H54 (cell line): ENCODE measurements at regions not wholly inside any gene's neighbourhood (a gene's known extent, or its start where the extent isn't known, plus 50 kb on each side); places are given as distances from the start of the nearest gene placed in this dataset.

Experiments
- DNase-seq: peaks from one replicate; pipeline ENCODE4 v3.0.0; 2011; ENCODE audit warnings: low spot score, mixed read lengths; ENCODE audit not compliant: insufficient read length
- FAIRE-seq: peaks from 3 replicates; lab custom pipeline; 2011; peaks lifted over from hg19 to GRCh38; lab: Jason Lieb, UNC
- POLR2A ChIP-seq: IDR thresholded peaks from 2 replicates; pipeline ENCODE4 v1.6.1; 2011; ENCODE audit warnings: low read depth, mild to moderate bottlenecking, low read length

GRCh38 chr18:78363556-78364387 is 615.8 kb upstream of the SALL3 start:
- TF ChIP-seq POLR2A, result no peak
- no peak for DNase-seq
- no peak for FAIRE-seq

DNA sequence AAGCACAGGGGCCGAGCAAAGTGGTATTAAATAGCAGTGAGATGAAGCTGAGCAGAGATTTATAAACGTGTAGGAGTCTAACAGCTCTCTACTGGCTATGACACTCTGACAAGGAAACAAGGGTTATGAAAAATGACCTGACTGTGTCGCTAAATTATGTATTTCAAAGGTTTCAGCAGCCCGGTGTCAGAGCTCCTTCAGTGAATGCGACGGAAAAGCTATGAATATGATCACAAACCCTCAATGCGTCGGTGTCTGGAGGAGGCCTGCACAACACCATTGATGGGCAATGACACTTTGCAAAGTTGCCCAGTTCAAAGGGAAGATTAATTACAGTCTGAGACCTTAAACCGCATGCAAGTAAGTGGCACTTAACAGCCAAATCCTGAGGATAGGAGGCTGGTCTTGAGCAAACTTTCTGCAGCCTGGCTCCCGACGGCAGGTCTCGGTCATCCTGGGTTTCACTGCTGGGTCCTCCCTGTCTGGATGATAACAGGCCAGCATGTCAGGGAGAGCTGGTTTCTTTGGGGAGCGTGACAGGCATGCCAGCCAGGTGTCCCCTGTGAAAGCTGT is 615.1 kb upstream of the SALL3 start:
- DNase-seq (no peak), FAIRE-seq (no peak)
- TF ChIP-seq POLR2A, result no peak

DNA sequence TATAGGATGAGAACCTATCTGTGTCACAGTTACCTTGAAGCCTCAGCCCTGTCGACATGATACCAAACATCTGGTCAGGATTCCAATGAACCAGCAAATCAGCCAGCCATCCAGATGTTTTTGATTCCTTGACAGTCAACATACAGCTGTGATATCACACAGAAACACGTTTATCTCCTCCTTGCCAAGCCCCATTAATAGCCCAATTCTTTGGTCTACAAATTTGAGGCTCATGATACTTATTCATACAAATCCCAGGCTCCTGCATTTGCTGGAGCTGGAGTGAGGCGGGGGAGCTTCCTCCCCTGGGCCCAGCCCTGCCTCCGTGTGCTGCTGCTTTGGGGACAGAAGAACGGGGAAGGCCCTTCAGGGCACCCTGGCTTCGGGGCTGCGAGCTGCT is 611.6 kb upstream of the SALL3 start:
- no peak for DNase-seq
- no peak for FAIRE-seq
- TF ChIP-seq POLR2A, result no peak

- FAIRE-seq, result no peak
- DNase-seq, result no peak
- TF ChIP-seq POLR2A, result no peak
Measured at GRCh38 chr18:78368726-78369125, 610.9 kb upstream of the SALL3 start.

DNA sequence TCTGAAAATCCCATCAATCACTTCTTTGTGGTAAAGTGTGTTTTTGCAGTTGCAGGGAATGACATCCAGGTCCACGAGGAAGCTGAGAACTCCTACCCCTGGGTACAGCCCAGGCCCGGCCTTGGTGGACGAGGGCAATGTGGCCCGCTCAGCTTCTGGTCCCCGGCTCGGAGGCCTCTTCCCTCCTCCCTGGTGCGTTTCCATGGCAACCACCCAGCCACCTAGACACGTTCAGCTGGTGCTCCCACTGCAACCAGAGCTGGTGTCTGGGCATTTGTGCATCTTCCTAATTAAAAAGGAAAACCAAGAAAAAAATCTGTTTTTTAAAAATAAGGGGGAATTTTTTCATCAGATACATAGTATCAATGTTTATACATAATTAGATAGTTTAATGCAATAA is 603.6 kb upstream of the SALL3 start:
- TF ChIP-seq POLR2A, result no peak
- FAIRE-seq, result no peak
- DNase-seq, result no peak

DNA sequence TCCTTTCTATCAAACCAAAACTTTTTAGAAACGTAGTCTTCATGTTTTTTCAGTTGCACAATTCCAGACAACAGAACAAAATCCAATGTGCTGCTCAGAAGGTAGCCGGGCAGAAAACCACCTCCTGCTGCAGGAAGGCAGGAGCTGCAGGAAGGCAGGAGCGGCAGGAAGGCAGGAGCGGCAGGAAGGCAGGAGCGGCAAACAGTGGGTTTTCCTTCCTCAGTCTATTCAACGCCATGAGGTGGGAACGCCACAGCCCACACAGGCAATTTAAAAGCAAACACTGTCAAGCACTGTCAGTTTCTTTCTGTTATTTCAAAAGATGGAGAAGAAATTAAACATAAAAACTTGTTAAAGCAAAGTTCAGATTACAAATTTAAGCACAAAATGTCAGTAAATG is 601.2 kb upstream of the SALL3 start:
- no peak for FAIRE-seq

DNA sequence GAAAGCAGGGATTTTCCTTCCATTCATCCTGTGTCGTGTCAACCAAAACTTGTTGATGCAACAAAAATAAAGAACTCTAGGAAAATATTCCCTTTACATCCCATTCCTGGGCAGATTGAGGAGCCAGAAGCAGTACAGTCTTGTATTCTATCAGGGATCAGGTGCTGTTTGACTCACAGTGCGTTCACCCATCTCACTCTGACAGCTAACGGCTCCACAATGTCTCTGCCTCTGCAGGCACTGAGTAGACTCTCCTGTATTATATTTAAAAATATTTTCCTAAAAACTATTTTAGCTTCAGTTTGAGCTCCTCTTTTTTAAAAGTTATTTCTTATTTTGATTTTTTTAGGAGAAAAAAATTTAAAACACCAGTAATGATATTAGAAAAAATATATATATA is 600.6 kb upstream of the SALL3 start:
- no peak for FAIRE-seq
- no peak for TF ChIP-seq POLR2A

More for the DNA sequence above, 601.2 kb upstream of the SALL3 start:
- no peak for DNase-seq
- TF ChIP-seq POLR2A, result no peak

GRCh38 chr18:78390348-78390951 is 589.2 kb upstream of the SALL3 start:
- no peak for TF ChIP-seq POLR2A
- no peak for FAIRE-seq
- no peak for DNase-seq

More for the DNA sequence above, 600.6 kb upstream of the SALL3 start:
- no peak for DNase-seq

GRCh38 chr18:78390952-78391348 is 588.7 kb upstream of the SALL3 start:
- FAIRE-seq (no peak), DNase-seq (no peak)
- no peak for TF ChIP-seq POLR2A

- FAIRE-seq (no peak), DNase-seq (no peak)
- TF ChIP-seq POLR2A, result no peak
Measured at GRCh38 chr18:78393086-78393862, 586.3 kb upstream of the SALL3 start.

- no peak for TF ChIP-seq POLR2A
- FAIRE-seq (no peak), DNase-seq (no peak)
Measured at GRCh38 chr18:78396077-78396476, 583.5 kb upstream of the SALL3 start.

DNA sequence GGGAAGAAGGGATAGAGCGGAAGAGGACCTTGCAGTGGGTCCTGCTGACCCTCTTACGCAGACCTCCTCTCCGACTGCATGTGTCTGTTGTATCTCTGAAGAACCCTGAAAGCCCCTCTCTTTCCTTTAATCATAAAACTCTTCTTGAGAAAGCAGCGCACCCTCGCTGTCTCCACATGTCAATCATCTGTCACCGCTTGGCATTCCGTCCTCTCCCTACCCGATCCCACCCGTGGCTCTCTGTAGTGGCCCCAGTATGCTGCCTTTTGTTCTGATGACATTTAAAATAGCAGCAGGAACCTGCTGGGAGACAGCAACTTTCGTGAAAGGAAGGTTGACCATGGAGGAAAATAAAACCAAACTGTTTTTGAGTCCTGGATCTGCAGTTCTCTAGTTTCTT is 582.9 kb upstream of the SALL3 start:
- TF ChIP-seq POLR2A, result no peak
- DNase-seq (no peak), FAIRE-seq (no peak)

DNA sequence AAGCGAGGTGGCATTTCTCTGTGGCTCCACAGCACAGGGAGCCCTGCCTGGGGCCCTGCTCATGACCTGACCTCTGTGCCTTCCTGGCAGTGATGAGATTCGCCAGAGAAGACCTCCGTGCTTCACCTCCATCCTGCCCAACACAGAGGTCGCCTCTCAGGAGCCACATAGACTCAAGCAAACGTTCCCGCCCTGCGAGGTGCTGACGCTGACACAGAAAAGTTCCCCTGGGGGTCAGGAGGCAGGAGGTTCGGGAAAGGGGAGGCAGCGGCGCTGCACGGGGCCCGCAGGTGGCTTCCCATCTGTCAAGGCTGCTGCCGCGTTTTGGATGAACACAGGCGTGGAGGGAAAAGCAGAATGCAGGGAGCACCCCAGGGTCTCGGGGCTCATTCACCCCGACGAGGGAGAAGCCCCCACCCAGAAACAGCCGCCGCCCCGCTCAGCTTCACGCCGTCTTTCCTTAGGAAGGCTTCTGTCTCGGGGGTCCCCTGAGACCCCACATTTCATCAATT is 579.6 kb upstream of the SALL3 start:
- DNase-seq (no peak), FAIRE-seq (no peak)
- TF ChIP-seq POLR2A, result no peak

GRCh38 chr18:78402440-78402839 is 577.2 kb upstream of the SALL3 start:
- no peak for FAIRE-seq
- no peak for TF ChIP-seq POLR2A
- DNase-seq, result no peak
